HG03196 (cell line): ENCODE measurements at regions not wholly inside any gene's neighbourhood (a gene's known extent, or its start where the extent isn't known, plus 50 kb on each side); places are given as distances from the start of the nearest gene placed in this dataset.
"Not testable (repeated sequence)": the region's sequence is repeated elsewhere in the genome, so short reads cannot be mapped to it uniquely, and the experiment has no call there.

Experiments used
- ATAC-seq: cut with Tn5 transposase; IDR thresholded peaks from one replicate; pipeline ENCODE4 v1.9.1; 2021; ENCODE audit not compliant: unreplicated experiment

- no peak for ATAC-seq
Measured at GRCh38 chr2:195118276-195118675, 538.8 kb upstream of the SLC39A10 start.

- no peak for ATAC-seq
Measured at GRCh38 chr2:195117011-195117410, 540.0 kb upstream of the SLC39A10 start.

- no peak for ATAC-seq
Measured at GRCh38 chr2:195115738-195116137, 541.3 kb upstream of the SLC39A10 start.

GRCh38 chr2:195108182-195108581 lies 548.8 kb upstream of the SLC39A10 start:
- ATAC-seq: no peak

GRCh38 chr2:195106681-195107380 lies 550.2 kb upstream of the SLC39A10 start:
- ATAC-seq: no peak

- no peak for ATAC-seq
Measured at GRCh38 chr2:195105581-195105980, 551.4 kb upstream of the SLC39A10 start.

- ATAC-seq: peak; percentile 48
Measured at GRCh38 chr2:195094330-195094729, 562.7 kb upstream of the SLC39A10 start.

GRCh38 chr2:195092341-195092740 lies 564.7 kb upstream of the SLC39A10 start:
- ATAC-seq: no peak

GRCh38 chr2:195072806-195073205 lies 584.2 kb upstream of the SLC39A10 start:
- not testable (repeated sequence) for ATAC-seq

GRCh38 chr2:195057001-195057400 lies 600.0 kb upstream of the SLC39A10 start:
- ATAC-seq: no peak

- no peak for ATAC-seq
Measured at GRCh38 chr2:195055996-195056395, 601.0 kb upstream of the SLC39A10 start.

- ATAC-seq: no peak
Measured at GRCh38 chr2:195051401-195051800, 605.6 kb upstream of the SLC39A10 start.

GRCh38 chr2:195049372-195050031 lies 607.5 kb upstream of the SLC39A10 start:
- peak; percentile 89 for ATAC-seq

GRCh38 chr2:195047955-195048354 lies 609.1 kb upstream of the SLC39A10 start:
- no peak for ATAC-seq

- ATAC-seq: no peak
Measured at GRCh38 chr2:195044801-195045200, 612.2 kb upstream of the SLC39A10 start.

GRCh38 chr2:195038153-195038552 lies 618.9 kb upstream of the SLC39A10 start:
- no peak for ATAC-seq

GRCh38 chr2:195037045-195037444 lies 620.0 kb upstream of the SLC39A10 start:
- ATAC-seq: no peak

GRCh38 chr2:195031411-195031810 lies 625.6 kb upstream of the SLC39A10 start:
- ATAC-seq: no peak

GRCh38 chr2:195029804-195030654 lies 627.0 kb upstream of the SLC39A10 start:
- ATAC-seq: no peak

GRCh38 chr2:195027947-195028346 lies 629.1 kb upstream of the SLC39A10 start:
- no peak for ATAC-seq

- no peak for ATAC-seq
Measured at GRCh38 chr2:195026261-195026660, 630.8 kb upstream of the SLC39A10 start.

GRCh38 chr2:195022508-195022830 lies 634.6 kb upstream of the SLC39A10 start:
- ATAC-seq: no peak
